NCI-H2227 (cell line): ENCODE measurements at regions not wholly inside any gene's neighbourhood (a gene's known extent, or its start where the extent isn't known, plus 50 kb on each side); places are given as distances from the start of the nearest gene placed in this dataset.
"Not testable (repeated sequence)": the region's sequence is repeated elsewhere in the genome, so short reads cannot be mapped to it uniquely, and the experiment has no call there.

Source experiments
- DNase-seq: peaks from one replicate; lab custom pipeline; 2025; ENCODE audit not compliant: unreplicated experiment; lab: John Stamatoyannopoulos, UW

DNA sequence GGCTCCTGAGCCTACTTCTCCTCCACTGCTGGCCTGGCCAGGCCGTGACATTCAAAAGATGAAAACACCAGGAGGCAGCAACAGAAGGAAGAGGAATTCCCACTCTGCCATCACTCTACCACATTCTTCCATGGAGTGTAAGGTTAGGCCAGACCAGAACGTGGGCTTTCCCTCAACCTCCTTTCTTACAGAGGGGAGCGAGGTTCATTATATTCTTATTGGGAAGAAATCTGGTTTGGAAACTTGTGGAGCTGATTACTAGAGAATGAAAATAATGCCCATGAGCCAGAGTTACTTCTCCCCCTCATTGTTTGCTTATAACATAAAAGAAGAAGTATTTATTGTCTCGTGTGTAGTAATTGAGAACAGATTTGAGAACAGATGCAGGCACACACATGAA, 136.3 kb upstream of the BASP1 start:
- DNase-seq: no peak

DNA sequence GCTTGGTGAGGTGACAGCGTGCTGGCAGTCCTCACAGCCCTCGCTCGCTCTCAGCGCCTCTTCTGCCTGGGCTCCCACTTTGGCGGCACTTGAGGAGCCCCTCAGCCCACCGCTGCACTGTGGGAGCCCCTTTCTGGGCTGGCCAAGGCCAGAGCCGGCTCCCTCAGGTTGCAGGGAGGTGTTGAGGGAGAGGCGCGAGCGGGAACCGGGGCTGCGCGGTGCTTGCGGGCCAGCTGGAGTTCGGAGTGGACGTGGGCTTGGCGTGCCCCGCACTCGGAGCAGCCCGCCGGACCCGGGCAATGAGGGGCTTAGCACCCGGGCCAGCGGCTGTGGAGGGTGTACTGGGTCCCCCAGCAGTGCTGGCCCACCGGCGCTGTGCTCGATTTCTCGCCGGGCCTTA, 134.2 kb upstream of the BASP1 start:
- not testable (repeated sequence) for DNase-seq

DNA sequence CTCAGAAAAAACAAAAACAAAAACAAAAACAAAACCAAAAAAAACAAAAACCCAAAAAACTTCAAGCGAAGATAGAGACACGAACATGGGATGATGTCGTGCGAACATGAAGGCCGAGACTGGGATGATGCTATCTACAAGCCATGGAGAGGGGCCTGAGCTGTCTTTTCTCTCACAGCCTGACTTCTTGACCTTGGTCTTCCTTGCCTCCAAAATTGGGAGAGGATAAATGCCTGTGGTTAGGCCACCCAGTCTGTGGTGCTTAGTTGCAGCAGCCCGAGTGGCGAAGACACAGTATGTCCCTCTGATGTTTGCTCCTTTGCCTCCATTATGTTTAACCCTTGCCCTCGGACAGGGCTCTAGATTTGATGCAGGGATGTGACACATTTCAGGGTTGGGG, 130.4 kb upstream of the BASP1 start:
- DNase-seq: no peak

DNA sequence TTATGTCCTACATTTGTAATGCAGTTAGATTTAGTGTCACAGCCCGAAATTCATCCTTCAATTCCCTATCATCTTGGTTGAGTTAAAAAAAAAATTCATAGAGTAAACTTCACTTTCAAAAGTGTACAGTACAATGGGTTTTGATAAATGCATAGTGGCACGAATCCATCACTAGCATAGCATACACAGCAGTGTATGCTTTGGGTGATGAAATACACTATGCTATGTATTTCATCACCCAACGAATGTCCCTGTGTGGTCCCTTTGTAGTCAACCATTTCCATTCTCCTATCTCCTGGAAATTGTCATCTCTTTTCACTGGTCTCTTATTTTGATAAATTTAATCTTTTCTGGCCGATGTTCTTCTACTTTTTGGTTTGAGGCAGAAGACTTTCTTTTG, 129.4 kb upstream of the BASP1 start:
- DNase-seq: no peak

GRCh38 chr5:17089001-17089400, 128.4 kb upstream of the BASP1 start:
- DNase-seq: no peak

- DNase-seq: no peak
Measured at GRCh38 chr5:17089690-17090089, 127.7 kb upstream of the BASP1 start.

GRCh38 chr5:17090839-17091238, 126.6 kb upstream of the BASP1 start:
- no peak for DNase-seq

GRCh38 chr5:17094830-17095229, 122.6 kb upstream of the BASP1 start:
- DNase-seq: no peak

GRCh38 chr5:17096952-17097695, 120.3 kb upstream of the BASP1 start:
- no peak for DNase-seq

GRCh38 chr5:17099946-17100345, 117.5 kb upstream of the BASP1 start:
- no peak for DNase-seq

- DNase-seq: no peak
Measured at GRCh38 chr5:17103461-17103860, 114.0 kb upstream of the BASP1 start.

GRCh38 chr5:17105744-17106418, 111.5 kb upstream of the BASP1 start:
- DNase-seq: no peak

- DNase-seq: no peak
Measured at GRCh38 chr5:17106521-17106920, 110.9 kb upstream of the BASP1 start.

- DNase-seq: not testable (repeated sequence)
Measured at GRCh38 chr5:17112091-17112716, 105.2 kb upstream of the BASP1 start.

DNA sequence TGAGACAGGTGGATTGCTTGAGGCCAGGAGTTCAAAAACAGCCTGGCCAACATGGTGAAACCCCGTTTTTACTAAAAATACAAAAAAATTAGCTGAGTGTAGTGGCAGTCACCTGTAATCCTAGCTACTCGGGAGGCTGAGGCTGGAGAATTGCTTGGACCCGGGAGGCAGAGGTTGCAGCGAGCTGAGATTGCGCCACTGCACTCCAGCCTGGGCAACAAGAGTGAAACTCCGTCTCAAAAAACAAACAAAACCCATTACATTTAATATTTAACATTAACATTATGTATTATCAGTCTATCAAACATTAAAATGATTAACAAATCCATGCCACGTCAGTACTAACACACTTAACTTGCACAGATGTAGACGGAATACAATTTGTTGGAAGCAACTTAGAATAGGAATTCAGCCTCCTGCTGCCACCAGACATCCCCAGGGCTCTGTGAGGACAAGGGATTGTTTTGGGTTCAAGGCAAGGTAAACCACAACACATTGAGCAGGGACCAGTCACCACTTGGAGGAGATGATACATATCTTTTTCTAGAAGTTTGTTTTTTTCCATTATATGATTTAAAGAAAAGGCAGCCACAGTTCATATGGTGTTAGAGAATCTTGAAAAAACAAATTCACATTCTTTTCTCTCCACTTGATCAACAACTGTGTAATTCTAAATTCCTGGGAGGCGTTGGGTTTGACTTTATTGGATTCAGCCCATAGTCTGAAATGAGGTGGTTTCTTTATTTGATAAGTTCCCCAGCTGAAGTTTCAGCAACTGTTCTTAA, 104.1 kb upstream of the BASP1 start:
- no peak for DNase-seq

GRCh38 chr5:17114233-17114632, 103.2 kb upstream of the BASP1 start:
- DNase-seq: no peak

DNA sequence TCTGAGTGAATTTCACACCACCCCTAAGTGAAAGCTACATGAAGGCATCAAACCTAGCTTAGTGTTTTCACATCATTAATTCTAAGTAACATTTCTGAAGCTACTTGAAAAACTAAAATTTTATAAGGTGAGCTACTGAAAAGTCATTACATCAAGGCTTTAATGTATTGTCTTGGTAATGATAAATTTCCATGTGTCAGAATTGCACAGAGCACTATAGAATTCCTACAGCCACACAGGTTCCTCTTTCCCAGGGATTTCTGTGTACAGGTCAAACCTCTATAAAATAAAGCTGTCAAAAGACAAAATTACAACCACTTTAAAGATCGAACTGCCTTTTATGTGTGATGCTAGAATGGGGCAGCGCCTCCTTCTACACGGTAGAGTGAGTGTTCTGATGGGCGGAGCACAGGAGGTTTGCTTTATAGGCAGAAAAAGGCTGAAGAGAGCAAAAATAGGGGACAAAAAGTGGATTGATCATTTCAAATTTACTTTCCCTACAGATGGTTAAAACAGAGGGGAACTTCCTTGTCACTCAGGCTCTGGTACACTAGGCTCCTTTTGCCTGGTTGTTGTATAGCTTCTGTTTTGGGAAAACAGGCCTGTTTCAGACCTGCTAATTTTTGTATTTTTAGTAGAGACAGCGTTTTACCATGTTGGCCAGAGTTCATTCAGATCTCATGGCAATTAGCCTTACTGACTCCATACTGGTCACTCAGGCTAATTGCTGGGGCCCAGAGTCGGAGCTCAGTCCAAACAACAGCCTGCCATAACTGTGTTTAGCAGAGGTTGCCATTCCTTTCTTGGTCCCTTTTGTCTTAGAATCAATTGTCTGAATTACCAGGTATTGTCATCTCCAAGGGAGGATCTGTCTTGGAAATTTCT, 102.5 kb upstream of the BASP1 start:
- no peak for DNase-seq

GRCh38 chr5:17115855-17116254, 101.6 kb upstream of the BASP1 start:
- DNase-seq: no peak

DNA sequence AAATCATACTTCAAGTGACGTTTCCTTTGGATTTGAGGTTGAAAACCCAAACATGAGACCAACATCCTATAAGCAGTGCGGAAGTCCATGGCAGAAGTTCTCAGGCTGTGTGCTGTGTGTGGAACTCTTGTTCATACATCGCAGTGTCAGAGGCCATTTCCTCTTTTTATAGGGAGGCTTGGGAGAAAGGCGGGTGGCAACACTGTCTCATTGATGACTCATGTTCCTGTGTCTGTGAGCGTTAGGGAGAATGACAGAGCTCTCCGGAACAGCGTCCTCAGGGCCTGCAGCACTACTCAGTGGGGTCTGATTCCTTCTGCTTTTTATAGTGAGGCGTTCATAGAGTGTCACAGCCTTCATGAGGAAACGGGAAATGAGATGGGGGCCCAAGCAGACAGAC, 98.8 kb upstream of the BASP1 start:
- no peak for DNase-seq

- DNase-seq: no peak
Measured at GRCh38 chr5:17120209-17120608, 97.2 kb upstream of the BASP1 start.

DNA sequence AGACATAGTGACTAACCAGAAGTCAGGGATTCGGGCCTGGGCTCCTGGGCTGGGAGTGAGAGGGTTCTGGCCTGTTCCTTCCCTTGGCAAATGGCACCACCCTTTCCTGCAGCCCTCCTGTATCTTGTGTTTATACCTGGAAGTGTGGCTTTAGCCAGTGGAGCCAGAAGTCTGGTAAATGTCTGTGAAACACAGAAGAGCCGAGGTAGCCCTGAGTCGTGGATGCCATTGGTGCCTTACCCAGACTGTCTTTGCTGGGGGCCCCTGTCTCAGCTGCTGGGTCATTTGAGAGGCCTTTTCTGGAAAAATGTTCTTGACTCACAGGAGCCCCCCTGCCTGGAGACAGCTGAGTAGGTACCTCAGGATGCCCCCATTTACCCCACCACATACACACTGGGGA, 95.7 kb upstream of the BASP1 start:
- DNase-seq: no peak
